ENCODE measurements at regions not wholly inside any gene's neighbourhood (a gene's known extent, or its start where the extent isn't known, plus 50 kb on each side); places are given as distances from the start of the nearest gene placed in this dataset.

- no peak for FAIRE-seq
- Histone ChIP-seq H3K79me2 (ENCODE audit: insufficient read depth, low read length) (no peaks in the 10 kb centered on the region), H3K27me3 (ENCODE audit: control insufficient read depth in 1 of 2, insufficient read depth in 2 of 2, low read length in 2 of 2) (peaks cover 2 to 3% of the 10 kb centered on the region in 2 experiments; a peak in 2 of 5 replicates), H3K4me3 (replicated peaks in 1 of 3; ENCODE audit: insufficient read depth in 1 of 3, low read depth in 2 of 3, low read length in 3 of 3) (no peak overlapping the region), H3K27ac (ENCODE audit: extremely low read length, insufficient read depth, low read length) (no peak overlapping the region), H3K4me1 (ENCODE audit: insufficient read depth, low read length) (peaks cover 21% of the 10 kb centered on the region), H4K20me1 (ENCODE audit: insufficient read depth, low read length) (no peaks in the 10 kb centered on the region), H3K9me3 (ENCODE audit: low read length) (no peaks in the 10 kb centered on the region), H2AFZ (ENCODE audit: low read length) (no peak overlapping the region), H3K9ac (ENCODE audit: insufficient read depth, low read depth, low read length) (no peak overlapping the region), H3K4me2 (ENCODE audit: low read depth, low read length) (no peak overlapping the region), H3K36me3 (replicated peaks in 1 of 2; ENCODE audit: control insufficient read depth in 1 of 2, insufficient read depth in 2 of 2, low read length in 2 of 2) (no peaks in the 10 kb centered on the region)
- in situ Hi-C loops (cut with HindIII; ENCODE audit: extremely low pct_ligation_motif_present, low pct_unique_long_range_greater_than_20kb) (no loop called here), intact Hi-C loops (cut with micrococcal nuclease; ENCODE audit: unreplicated experiment) (no loop called here)
- POLR2A ChIA-PET = interaction anchor here (0.7 kb wide), 1 partner anchor 44 kb away, joined by 4 read pairs; no protein-coding TSS in a partner anchor
- no peak for ATAC-seq
- no peak for DNase-seq (ENCODE audit: low spot score)
- CTCF ChIA-PET (ENCODE audit: low intra/inter-chr PET ratio, low total read pairs) = no interaction called here
- TF ChIP-seq ZNF687 (CRISPR knock-in tag; IDR thresholded peaks at IDR 0.05) (0 out of 2 replicates have a peak, but pooled peaks have one; percentile 12), DMAP1 (CRISPR knock-in tag; IDR thresholded peaks at IDR 0.05) (no peak), ZMYM3 (CRISPR knock-in tag; IDR thresholded peaks at IDR 0.05) (peak; percentile 32; the same call in 1 of the 2 replicates)
- WGBS (ENCODE audit: low lambda C conversion rate) = 54% methylated on average over 10 of the region's 10 CpGs
- BruUV-seq (replicated peaks) = no TSS peak
These were observed 127.6 kb upstream of the HS6ST1 start for GRCh38 chr2:128446049-128446873.
